ENCODE measurements at regions not wholly inside any gene's neighbourhood (a gene's known extent, or its start where the extent isn't known, plus 50 kb on each side); places are given as distances from the start of the nearest gene placed in this dataset.

- TF ChIP-seq POLR2A (IDR thresholded peaks at IDR 0.05): no peak
- no peak for TF ChIP-seq CTCF (IDR thresholded peaks at IDR 0.05 in 8 of 11, conservative IDR thresholded peaks at IDR 0.05 in 3 of 11)
- no peak for TF ChIP-seq POLR2AphosphoS5 (IDR thresholded peaks at IDR 0.05)
Observed at GRCh38 chr11:109934151-109934550, 159.0 kb upstream of the ZC3H12C start.

All from spleen (tissue), 7 donors.